Pulmonary artery endothelial cell (primary cell): ENCODE measurements at regions not wholly inside any gene's neighbourhood (a gene's known extent, or its start where the extent isn't known, plus 50 kb on each side); places are given as distances from the start of the nearest gene placed in this dataset.
"Not testable (repeated sequence)": the region's sequence is repeated elsewhere in the genome, so short reads cannot be mapped to it uniquely, and the experiment has no call there.

Experiments
- DNase-seq: peaks from one replicate; pipeline ENCODE4 v3.0.0-alpha.2; 2011; ENCODE audit warnings: low read depth, low spot score

GRCh38 chr10:65720901-65721300 is 1204.9 kb upstream of the LRRTM3 start:
- no peak for DNase-seq

GRCh38 chr10:65723525-65723924 is 1202.3 kb upstream of the LRRTM3 start:
- no peak for DNase-seq

GRCh38 chr10:65735382-65735781 is 1190.5 kb upstream of the LRRTM3 start:
- no peak for DNase-seq

GRCh38 chr10:65742906-65743305 is 1182.9 kb upstream of the LRRTM3 start:
- no peak for DNase-seq

GRCh38 chr10:65751218-65751617 is 1174.6 kb upstream of the LRRTM3 start:
- DNase-seq = no peak

- no peak for DNase-seq
These were observed 1173.9 kb upstream of the LRRTM3 start for GRCh38 chr10:65751896-65752295.

- no peak for DNase-seq
These were observed 1172.3 kb upstream of the LRRTM3 start for GRCh38 chr10:65753532-65753931.

- no peak for DNase-seq
These were observed 1171.7 kb upstream of the LRRTM3 start for GRCh38 chr10:65754112-65754511.

GRCh38 chr10:65762311-65762710 is 1163.5 kb upstream of the LRRTM3 start:
- DNase-seq = no peak

- DNase-seq = no peak
These were observed 1160.8 kb upstream of the LRRTM3 start for GRCh38 chr10:65765006-65765541.

GRCh38 chr10:65769828-65770227 is 1156.0 kb upstream of the LRRTM3 start:
- DNase-seq = no peak

- DNase-seq = no peak
These were observed 1147.1 kb upstream of the LRRTM3 start for GRCh38 chr10:65778753-65779152.

GRCh38 chr10:65779985-65780384 is 1145.9 kb upstream of the LRRTM3 start:
- no peak for DNase-seq

GRCh38 chr10:65786279-65786678 is 1139.6 kb upstream of the LRRTM3 start:
- DNase-seq = no peak

GRCh38 chr10:65787571-65787970 is 1138.3 kb upstream of the LRRTM3 start:
- DNase-seq = no peak

- no peak for DNase-seq
These were observed 1137.6 kb upstream of the LRRTM3 start for GRCh38 chr10:65788271-65788670.

- DNase-seq = no peak
These were observed 1133.9 kb upstream of the LRRTM3 start for GRCh38 chr10:65791979-65792378.

- no peak for DNase-seq
These were observed 1132.0 kb upstream of the LRRTM3 start for GRCh38 chr10:65793738-65794425.

- not testable (repeated sequence) for DNase-seq
These were observed 1131.0 kb upstream of the LRRTM3 start for GRCh38 chr10:65794861-65795260.

GRCh38 chr10:65796472-65796871 is 1129.4 kb upstream of the LRRTM3 start:
- DNase-seq = no peak

- DNase-seq = no peak
These were observed 1127.7 kb upstream of the LRRTM3 start for GRCh38 chr10:65798133-65798532.

- DNase-seq = no peak
These were observed 1123.4 kb upstream of the LRRTM3 start for GRCh38 chr10:65802391-65802790.

GRCh38 chr10:65805511-65805910 is 1120.3 kb upstream of the LRRTM3 start:
- no peak for DNase-seq

- DNase-seq = no peak
These were observed 1119.8 kb upstream of the LRRTM3 start for GRCh38 chr10:65805993-65806392.
